PC-3 (cell line): ENCODE measurements at regions not wholly inside any gene's neighbourhood (a gene's known extent, or its start where the extent isn't known, plus 50 kb on each side); places are given as distances from the start of the nearest gene placed in this dataset.

ENCODE experiments used
- EZH2 ChIP-seq: fragments of 300-600 bp; sonication (generic); IDR thresholded peaks from one replicate; pipeline ENCODE4 v1.6.1; 2017; ENCODE audit warnings: antibody characterized with exemption, mild to moderate bottlenecking, low read length; ENCODE audit not compliant: unreplicated experiment
- TF ChIP-seq, protein P1 (sequence below): fragments of 300-600 bp; sonication (generic); conservative IDR thresholded peaks from 2 replicates; pipeline ENCODE4 v1.5.1; 2017; ENCODE audit warnings: antibody characterized with exemption, low read depth, mild to moderate bottlenecking, low read length

DNA sequence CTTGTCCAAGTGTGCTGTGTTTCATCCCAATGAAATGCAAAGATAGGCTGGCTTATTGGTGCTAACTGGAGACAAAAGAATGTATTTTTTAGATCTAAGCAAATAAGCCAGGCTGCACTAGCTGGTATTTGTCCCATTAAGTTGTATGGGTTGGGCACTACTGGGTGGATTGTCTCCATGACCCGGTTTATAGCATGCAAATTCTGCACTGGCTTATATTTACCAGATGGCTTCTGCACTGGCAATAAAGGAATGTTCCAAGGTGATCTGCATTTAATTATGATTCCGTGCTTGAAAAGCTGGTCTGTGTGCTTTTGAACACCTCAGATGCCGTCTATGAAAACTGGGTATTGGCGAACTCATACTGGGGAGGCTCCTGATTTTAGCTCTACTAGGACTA, 61.4 kb upstream of the MOCS1 start:
- TF ChIP-seq, protein P1, sequence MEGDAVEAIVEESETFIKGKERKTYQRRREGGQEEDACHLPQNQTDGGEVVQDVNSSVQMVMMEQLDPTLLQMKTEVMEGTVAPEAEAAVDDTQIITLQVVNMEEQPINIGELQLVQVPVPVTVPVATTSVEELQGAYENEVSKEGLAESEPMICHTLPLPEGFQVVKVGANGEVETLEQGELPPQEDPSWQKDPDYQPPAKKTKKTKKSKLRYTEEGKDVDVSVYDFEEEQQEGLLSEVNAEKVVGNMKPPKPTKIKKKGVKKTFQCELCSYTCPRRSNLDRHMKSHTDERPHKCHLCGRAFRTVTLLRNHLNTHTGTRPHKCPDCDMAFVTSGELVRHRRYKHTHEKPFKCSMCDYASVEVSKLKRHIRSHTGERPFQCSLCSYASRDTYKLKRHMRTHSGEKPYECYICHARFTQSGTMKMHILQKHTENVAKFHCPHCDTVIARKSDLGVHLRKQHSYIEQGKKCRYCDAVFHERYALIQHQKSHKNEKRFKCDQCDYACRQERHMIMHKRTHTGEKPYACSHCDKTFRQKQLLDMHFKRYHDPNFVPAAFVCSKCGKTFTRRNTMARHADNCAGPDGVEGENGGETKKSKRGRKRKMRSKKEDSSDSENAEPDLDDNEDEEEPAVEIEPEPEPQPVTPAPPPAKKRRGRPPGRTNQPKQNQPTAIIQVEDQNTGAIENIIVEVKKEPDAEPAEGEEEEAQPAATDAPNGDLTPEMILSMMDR: no peak
- TF ChIP-seq EZH2: no peak
